ENCODE measurements at regions not wholly inside any gene's neighbourhood (a gene's known extent, or its start where the extent isn't known, plus 50 kb on each side); places are given as distances from the start of the nearest gene placed in this dataset.

- TF ChIP-seq CTCF (IDR thresholded peaks at IDR 0.05; ENCODE audit: control extremely low read depth, extremely low read depth, low read depth, missing control alignments): no peak
- ChIA-PET CTCF (no interaction called here), POLR2A (no interaction called here)
- DNase-seq (ENCODE audit: extremely low spot score): no peak
Observed at GRCh38 chr4:35423104-35423503, 821.2 kb downstream of the ARAP2 start.

- ChIA-PET POLR2A (no interaction called here), CTCF (no interaction called here)
- TF ChIP-seq CTCF (IDR thresholded peaks at IDR 0.05; ENCODE audit: control extremely low read depth, extremely low read depth, low read depth, missing control alignments): no peak
- no peak for DNase-seq (ENCODE audit: extremely low spot score)
Observed at GRCh38 chr4:35447474-35447873, 796.8 kb downstream of the ARAP2 start.

GRCh38 chr4:35459045-35459444 is 785.3 kb downstream of the ARAP2 start:
- no peak for DNase-seq (ENCODE audit: extremely low spot score)
- CTCF ChIA-PET: no interaction called here
- POLR2A ChIA-PET: no interaction called here
- TF ChIP-seq CTCF (IDR thresholded peaks at IDR 0.05; ENCODE audit: control extremely low read depth, extremely low read depth, low read depth, missing control alignments): no peak

- DNase-seq (ENCODE audit: extremely low spot score): no peak
- POLR2A ChIA-PET: no interaction called here
- no peak for TF ChIP-seq CTCF (IDR thresholded peaks at IDR 0.05; ENCODE audit: control extremely low read depth, extremely low read depth, low read depth, missing control alignments)
- CTCF ChIA-PET: no interaction called here
Observed at GRCh38 chr4:35461931-35462659, 782.2 kb downstream of the ARAP2 start.

GRCh38 chr4:35463251-35463952 is 780.9 kb downstream of the ARAP2 start:
- CTCF ChIA-PET: interaction anchor here (0.8 kb wide), 1 partner anchor 9 kb away, joined by 3 read pairs; no protein-coding TSS in a partner anchor
- no peak for DNase-seq (ENCODE audit: extremely low spot score)
- no peak for TF ChIP-seq CTCF (IDR thresholded peaks at IDR 0.05; ENCODE audit: control extremely low read depth, extremely low read depth, low read depth, missing control alignments)

GRCh38 chr4:35464964-35465528 is 779.3 kb downstream of the ARAP2 start:
- no peak for TF ChIP-seq CTCF (IDR thresholded peaks at IDR 0.05; ENCODE audit: control extremely low read depth, extremely low read depth, low read depth, missing control alignments)
- ChIA-PET POLR2A (no interaction called here), CTCF (interaction anchor here (1.0 to 1.6 kb wide), 4 partner anchors 10 to 57 kb away, joined by 3 to 4 read pairs (median 3); no protein-coding TSS in a partner anchor)
- DNase-seq (ENCODE audit: extremely low spot score): no peak

More at GRCh38 chr4:35463251-35463952, 780.9 kb downstream of the ARAP2 start:
- POLR2A ChIA-PET: no interaction called here
